ENCODE measurements at regions not wholly inside any gene's neighbourhood (a gene's known extent, or its start where the extent isn't known, plus 50 kb on each side); places are given as distances from the start of the nearest gene placed in this dataset.
A peak's percentile ranks its signal among the peaks of the same experiment; 100 is the strongest.
"Not testable (repeated sequence)": the region's sequence is repeated elsewhere in the genome, so short reads cannot be mapped to it uniquely, and the experiment has no call there.

DNA sequence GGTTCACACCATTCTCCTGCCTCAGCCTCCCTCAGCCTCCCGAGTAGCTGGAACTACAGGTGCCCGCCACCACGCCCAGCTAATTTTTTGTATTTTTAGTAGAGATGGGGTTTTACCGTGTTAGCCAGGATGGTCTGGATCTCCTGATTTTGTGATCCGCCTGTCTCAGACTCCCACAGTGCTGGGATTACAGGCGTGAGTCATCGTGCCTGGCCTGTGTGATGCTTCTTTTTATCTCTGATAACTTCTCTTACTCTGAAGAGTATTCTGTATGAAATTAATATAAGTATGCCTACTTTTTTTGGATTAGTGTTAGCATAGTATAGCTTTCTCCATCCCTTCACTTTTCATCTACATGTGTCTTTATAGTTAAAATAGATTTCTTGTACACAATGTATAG, 180.8 kb upstream of the GALNT15 start:
- not testable (repeated sequence) for DNase-seq (ENCODE audit: low spot score)

DNA sequence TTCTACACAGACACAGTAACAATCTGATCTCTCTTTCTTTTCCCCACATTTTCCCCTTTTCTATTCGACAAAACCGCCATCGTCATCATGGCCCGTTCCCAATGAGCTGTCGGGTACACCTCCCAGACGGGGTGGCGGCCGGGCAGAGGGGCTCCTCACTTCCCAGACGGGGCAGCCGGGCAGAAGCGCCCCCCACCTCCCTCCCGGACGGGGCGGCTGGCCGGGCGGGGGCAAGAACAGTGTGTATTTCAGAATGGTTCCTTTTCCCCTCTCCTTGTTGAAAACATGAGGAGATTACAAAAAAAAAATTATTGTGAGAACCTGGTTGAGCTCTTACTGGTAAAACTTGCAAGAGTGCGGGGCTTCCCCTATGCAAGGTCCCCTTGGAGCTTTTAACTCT, 178.0 kb upstream of the GALNT15 start:
- not testable (repeated sequence) for DNase-seq (ENCODE audit: low spot score)

DNA sequence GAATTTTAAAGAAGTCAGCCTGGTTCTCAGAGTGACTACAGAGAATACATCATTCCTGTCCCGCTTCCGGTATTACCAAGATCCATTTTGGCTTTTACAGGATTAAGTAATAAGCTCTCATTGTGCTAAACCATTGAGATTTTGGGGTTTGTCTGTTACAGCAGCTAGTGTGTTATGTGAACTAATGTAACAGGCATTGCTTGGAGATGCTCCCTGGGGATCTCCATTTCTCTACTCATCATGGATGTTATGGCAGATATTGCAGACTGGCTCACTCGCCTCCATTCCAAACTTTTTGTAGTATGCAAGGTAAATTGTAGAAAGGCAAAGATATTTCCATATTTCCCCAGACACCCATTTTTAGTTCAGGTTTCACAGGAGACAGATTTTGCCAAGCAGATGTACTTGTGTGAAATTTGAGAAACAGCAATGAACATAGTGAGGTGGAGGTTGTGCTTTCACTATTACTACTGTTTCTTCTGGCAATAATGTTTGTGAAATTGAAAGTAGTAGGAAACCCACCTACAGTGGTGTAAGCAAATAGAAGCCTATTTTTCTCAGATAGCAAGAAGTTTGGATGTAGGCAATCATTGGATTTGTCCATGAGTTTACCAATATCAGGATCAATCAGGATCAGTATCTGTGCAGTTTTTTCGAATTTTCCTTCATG, 177.1 kb upstream of the GALNT15 start:
- no peak for DNase-seq (ENCODE audit: low spot score)

DNA sequence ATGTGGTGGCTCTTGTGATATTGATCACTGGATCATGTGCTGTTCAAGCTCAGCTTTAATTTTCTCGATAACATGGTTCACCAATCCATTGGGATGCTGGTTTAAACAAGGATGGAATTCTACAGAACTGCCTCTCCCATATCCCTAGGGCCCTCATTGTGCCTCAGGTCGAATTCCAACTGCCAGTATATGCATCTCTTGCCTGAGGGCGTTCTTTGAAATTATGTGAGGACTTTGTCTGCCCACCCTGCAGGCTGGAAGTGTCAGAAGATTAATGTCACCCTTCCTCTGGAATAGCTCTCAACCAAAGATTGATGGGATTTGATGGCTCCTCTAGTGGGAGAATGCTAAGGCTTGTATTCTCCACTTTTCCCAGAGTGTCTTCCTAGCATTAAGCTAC, 175.6 kb upstream of the GALNT15 start:
- no peak for DNase-seq (ENCODE audit: low spot score)

DNA sequence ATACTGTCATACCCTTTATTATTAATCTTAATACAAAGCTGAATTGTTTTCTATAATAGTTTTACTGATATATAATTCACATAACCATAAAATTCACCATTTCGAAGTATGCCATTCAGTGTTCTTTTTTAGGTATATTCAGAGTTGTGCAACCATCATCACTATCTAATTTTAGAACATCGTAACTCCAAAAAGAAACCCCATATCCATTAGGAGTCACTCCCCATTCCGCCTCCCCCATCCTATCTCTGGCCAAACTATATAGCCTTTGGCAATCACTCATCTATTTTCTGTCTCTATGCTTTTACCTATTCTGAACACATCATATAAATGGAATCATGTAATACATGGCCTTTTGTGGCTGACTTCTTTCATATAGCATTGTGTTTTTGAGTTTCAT, 169.7 kb upstream of the GALNT15 start:
- DNase-seq (ENCODE audit: low spot score) = no peak

DNA sequence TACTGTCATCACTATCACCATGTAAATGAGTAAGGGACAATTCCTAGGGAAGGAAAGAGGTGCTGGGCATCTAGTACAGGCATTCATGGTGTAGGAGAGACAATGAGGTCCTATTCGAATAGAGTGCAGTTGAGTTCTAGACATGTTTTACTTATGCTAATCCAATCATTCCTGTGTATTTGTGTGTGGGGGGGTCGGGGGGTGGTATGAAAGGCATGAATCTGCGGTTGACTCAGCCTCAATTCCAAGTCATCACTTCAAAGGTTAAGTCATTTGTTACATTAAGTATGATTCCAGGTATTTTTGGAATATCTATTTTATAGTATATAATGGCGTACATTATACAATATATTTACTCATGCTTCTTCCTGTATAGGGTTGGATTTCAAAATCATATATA, 163.1 kb upstream of the GALNT15 start:
- no peak for DNase-seq (ENCODE audit: low spot score)

DNA sequence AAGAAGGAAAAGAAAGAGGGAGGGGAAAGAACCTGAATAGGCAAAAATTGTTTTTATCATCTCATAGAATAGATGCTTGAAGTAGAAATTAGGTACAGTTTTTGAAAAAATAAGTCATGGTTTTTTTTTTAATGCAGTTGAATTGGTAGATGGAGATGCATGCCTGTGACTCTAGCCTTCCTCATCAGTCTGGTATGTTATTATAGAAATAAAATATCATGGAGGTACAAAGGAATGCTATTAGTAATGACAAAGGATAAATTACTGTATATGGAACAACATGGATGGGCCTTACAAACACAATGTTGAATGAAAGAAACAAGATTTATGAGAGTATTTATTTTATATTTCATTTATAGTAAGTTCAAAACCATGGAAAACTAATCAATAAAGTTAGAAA, 162.4 kb upstream of the GALNT15 start:
- no peak for DNase-seq (ENCODE audit: low spot score)

DNA sequence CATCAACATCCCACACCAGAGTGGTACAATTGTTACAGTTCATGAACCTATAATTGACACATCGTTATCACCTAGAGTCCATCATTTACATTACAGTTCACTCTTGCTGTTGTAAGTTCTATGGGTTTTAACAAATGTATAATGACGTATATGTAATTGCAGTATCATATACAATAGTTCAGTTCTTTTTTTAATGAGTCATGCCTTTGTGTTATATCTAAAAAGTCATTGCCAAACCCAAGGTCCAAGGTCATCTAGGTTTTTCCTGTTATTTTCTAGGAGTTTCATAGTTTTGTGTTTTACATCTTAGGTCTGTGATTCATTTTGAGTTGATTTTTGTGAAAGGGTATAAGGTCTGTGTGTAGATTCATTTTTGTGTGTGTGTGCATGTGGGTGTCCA, 160.9 kb upstream of the GALNT15 start:
- no peak for DNase-seq (ENCODE audit: low spot score)

DNA sequence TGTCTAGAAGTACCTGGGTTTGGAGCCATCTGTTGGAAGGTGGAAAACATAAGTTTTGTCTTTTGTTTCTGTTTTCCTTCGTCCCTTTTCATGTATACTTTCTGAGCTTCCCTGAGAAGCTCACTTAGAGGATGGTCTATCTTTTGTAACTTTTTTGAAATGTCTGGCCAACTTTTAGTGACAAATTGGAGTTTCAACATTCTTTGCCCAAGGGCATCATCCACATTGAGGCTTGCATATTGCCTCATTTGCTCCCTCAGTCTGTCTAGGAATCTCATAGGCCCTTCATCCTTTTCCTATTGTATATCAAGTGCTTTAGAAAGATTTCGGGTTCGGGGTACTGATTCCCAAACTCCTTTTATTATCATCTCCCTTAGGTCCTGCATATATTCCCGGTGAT, 152.7 kb upstream of the GALNT15 start:
- DNase-seq (ENCODE audit: low spot score) = not testable (repeated sequence)

DNA sequence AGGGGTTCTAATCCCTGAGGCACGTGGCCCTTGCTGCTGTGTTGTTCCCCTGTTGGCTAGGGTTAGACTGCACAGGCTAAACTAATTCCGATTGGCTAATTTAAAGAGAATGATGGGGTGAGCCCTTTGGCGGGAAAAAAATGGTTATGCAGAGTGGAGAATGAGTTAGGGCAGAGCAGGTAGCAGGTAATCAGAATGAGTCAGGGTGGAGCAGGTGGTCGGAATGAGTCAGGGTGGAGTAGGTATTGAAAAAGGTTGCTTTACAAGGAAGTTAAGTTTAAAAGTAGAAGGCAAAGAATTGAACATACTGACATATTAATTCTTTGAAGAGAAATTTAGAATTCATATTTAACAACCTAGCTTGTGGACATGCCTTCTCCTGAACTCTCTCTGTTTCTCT, 150.6 kb upstream of the GALNT15 start:
- peak; percentile 28 for DNase-seq (ENCODE audit: low spot score)

DNA sequence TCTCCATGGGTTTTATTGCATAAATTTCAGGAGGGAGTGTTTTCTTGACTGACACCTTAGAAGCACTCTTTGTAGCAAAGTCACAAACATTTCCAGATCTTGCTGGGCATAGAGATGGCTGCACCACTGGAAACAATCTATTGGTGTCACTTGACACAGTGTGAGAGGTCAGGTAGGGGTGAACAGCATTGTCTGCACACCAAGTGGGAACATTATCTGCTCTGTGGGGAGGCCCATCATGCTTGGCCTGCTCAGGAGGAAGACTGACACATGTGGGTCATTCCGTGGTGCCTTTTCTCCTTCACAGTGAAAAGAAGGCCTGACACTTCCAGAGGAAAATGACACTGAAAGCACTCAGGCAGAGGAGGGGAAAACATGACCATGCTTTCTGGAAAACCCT, 149.9 kb upstream of the GALNT15 start:
- no peak for DNase-seq (ENCODE audit: low spot score)

DNA sequence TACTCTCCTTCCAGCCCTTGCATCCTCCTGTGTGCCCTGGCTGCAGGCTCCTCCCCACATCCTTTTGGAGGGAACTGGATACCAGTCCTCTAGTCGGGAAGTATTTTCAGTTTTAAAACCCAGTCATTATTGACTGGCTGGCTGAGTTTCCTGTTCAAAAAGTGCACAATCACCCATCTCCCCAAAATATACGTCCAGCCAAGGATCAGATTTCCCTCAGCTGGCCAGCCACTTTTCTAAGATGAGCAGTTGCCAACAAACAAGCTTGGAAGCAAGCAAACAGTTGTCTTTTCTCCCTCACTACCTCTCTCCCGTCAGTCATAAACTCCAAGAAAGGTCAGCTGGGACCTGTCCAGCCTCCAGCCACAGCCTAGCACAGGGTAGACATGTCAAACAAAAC, 147.7 kb upstream of the GALNT15 start:
- no peak for DNase-seq (ENCODE audit: low spot score)

DNA sequence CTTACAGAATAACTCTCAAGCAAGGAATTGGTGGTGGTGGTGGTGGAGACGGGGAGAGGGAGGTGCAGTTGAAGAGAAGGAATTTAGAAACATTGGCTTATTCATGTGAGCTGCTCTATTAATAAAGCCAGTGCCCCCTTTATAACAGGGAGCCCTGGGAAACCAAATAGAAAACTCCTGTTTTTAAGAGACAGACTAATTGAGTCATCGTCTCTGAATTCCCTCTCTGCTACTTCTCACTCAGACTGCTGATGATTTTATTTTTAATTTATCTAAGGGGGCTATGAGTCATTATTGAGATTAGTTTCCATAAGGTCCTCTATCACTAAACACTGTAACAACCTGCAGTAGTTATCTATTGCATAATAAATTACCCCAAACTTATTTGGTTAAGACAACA, 145.9 kb upstream of the GALNT15 start:
- DNase-seq (ENCODE audit: low spot score) = peak; percentile 53

DNA sequence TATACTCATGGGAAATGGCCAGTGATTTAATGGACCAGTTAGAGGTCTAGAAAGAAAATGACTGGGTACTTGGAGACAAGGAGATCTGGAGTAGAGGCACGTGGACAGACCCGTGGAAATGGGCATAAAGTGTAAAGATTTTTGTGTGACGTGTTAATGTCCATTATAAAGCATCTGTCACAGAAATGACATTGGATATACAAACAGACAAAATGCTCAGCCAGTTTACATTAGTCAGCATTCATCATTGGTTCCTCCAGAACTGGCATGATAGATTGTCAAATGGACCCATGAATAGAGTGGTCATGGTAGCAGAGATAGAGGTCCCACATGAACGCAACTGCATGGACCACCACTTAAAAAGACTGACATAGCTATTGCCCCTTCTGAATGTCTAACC, 144.1 kb upstream of the GALNT15 start:
- no peak for DNase-seq (ENCODE audit: low spot score)

DNA sequence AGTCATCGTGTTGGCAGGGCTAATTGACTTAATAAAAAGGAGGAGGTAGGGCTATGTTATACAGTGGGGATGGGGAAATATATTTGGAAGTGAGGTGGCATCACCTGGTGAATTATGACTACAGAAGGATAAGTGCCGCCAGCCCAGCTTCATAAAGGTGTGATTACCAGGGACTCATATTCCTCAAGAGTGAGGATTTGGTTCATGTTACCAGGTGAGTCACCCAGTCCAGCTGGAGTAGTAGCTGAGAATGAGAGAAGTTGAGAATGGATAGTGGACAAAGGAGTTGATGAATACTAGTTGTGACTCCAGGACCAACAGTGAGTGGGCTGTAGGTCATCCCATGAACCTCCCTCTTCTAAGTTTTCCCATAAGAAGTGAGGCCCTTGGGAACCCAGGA, 143.0 kb upstream of the GALNT15 start:
- DNase-seq (ENCODE audit: low spot score) = no peak

DNA sequence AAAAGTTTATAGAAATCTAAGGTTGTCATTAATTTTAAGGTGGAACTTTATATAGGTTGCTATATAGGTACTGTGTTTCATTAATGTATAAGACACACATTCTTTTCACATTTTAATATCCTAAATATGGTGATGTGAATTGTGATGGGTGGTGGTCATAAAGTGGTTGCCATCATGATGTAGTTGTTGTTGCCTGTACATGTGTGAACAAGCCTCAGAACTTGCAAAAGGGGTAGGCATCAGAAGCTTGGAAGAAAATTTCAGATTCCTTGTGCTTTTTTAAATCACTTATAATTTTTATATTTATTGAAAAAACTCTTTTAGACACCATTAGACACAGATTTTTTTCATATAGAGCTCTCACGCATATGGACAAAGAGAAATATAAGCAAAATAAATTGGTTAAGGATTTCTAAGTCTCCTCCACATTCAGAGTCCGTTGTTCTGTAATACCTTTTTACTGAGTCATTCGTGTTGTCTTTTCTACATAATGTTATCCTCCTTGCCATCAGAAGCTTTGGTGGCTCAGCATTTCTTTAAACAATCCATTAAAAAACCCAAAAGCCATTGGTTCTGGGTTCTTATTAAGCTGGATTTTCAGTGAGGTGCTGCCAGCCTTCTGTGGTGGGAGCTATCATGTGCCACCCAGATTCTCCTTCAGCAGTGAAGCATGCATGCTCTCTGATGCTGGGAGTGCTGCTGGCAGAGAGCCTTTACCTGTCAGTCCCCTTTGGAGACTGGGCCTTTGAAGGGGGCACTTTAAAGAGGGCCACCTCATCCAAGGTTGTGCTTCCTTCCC, 140.4 kb upstream of the GALNT15 start:
- DNase-seq (ENCODE audit: low spot score) = no peak

DNA sequence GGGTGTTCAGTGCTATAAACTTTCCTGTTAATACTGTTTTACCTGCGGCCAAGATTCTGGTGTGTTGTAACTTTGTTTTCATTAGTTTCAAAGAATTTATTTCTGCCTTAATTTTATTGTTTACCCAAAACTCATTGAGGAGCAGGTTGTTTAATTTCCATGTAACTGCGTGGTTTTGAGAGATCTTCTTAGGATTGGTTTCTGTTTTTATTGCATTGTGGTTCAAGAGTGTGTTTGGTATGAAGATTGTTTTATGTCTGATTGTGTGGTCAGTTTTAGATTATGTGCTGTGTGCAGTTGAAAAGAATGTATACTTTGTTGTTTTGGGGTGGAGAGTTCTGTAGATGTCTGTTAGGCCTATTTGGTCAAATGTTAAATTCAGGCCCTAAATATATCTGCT, 133.5 kb upstream of the GALNT15 start:
- DNase-seq (ENCODE audit: low spot score) = no peak

DNA sequence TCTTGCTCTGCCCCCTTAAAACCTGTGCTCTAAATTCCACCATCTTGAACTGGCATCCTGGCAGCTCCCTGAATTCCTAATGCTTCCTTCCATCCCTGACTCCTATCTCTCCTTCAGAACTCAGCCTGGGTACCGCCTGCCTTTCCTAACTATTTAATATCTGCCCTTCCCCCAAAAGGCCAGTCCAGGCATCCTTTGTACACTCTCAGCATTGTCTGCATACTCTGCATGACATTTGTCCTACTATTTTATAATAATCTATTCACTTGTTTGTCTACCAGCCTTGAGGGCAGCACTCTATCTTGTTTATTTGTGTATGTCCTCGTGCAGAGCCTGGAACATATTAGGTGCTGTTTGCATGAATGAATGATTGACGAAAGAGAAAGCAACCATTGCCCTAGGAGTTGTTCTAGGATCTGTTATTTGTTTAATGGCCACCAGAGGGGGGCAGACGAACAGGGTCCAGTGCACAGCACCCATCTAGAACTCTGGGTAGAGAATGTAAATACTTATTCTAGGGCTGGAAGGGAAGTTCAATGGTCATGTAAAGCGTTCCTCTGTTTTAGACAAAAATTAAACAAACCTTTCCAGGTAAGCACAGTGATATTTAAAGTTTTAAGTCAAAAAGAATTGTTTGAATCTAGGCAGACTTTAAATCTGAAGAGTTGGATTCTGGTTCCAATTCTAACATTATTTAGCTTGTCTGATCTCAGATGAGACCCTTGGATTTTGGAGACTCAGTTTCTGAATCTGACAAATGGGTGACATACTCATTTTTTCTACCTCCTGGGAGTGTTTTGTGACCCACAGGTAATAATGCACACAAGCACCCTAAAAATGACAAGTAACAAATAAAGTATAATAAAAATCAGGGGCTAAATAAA, 125.8 kb upstream of the GALNT15 start:
- DNase-seq (ENCODE audit: low spot score) = peak; percentile 79

DNA sequence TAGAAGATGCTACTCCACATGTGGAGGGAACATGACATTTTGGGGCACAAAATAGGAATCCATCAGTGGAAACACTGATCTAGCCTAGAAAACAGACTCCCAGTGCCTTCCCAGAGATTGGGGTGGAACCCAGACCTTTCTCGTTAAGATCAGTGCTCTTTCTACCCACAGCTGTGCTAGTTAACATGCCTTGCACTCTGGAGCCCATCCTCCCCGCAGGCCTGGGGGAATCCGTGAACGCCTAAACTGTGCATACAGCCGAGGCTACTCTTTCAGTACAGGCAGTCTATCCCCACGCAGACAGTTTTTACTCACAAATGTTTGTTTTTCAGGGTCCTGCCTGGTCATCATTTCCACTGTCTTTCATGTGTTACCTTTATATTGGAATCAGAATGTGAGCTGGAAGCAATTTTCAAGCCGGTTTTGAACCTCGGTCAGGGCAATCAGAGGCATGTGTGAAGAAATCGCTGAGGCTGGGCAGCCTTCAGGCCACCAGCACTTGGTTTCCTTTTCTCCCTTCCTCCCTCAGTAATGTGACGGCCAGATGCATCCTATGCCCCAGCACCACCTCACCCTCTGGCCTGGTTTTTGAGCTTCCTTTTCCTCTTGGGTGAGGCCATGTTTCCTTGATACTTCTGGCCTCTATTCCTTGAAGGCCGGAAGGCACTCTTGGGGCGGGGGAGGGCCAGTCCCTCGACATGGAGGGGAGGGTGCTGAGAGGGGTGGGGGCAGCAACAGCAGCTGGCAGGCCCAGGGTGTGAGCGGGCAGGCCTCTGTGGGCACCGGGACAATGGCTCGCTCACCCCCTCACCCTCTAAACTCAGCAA, 123.6 kb upstream of the GALNT15 start:
- no peak for DNase-seq (ENCODE audit: low spot score)

DNA sequence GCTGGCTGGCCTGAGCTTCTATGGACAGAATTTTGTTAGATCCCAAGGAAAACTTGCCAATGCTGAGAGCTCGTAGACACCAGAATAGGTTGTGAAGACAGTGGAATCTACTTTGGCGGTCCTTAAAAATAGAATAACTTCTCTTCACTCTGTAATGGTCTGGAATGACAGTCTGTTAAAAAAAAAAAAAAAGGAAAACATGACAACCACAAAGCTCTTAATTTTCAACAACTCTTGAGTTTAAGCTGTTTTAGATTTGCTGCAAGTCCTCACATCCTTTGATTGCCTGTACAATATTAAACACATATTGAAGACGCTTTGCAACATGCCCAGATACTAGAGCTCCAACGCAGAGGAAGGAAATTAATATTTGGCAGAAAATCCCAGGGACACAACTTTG, 122.8 kb upstream of the GALNT15 start:
- no peak for DNase-seq (ENCODE audit: low spot score)

DNA sequence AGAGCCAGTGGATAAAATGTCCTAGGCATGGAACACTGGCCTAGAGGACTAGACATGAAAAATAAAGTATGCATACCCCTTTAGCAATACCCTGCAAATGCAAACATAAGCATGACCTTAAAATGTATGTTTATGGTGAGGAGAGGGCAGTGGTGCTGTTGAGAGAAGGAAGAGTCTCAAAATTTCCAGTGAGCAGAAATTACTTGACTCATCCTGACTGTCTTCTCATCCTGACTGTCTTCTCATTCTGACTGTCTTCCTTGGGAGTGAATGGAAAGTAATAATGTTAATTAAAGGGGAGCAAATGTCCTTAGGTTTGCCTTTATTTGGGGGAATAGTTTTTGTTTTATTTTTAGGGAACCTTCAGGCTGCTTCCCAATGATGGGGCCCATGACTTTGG, 121.5 kb upstream of the GALNT15 start:
- no peak for DNase-seq (ENCODE audit: low spot score)

DNA sequence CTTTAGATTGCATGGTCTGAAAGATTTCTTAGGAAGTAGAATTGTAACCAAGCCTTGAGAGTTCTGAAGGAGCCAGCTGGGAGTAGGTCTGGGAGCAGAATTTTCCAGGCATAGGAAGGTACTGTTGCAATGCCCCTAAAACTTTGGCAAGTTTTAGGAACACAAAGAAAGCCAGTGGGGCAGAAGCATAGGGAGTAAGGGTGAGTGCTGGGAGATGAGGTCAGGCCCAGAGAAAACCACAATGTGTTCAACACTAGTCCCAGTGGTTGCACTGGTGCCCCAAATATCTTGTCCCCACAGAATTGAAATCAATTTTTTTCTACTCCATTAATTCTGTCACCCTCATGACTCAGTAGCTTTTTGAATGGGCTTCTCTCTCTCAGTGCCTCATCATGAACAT, 120.7 kb upstream of the GALNT15 start:
- no peak for DNase-seq (ENCODE audit: low spot score)

Measured in kidney tubule cell (primary cell).